IPS DF 6.9 (cell line): ENCODE measurements at regions not wholly inside any gene's neighbourhood (a gene's known extent, or its start where the extent isn't known, plus 50 kb on each side); places are given as distances from the start of the nearest gene placed in this dataset.
"Not testable (repeated sequence)": the region's sequence is repeated elsewhere in the genome, so short reads cannot be mapped to it uniquely, and the experiment has no call there.

Experiments
- DNase-seq: peaks from one replicate; pipeline ENCODE4 v3.0.0-alpha.2; 2013; ENCODE audit warnings: low read depth, low spot score
- H3K27ac ChIP-seq: one replicate; pipeline ENCODE4 v1.5.1; 2013; ENCODE audit warnings: low read length, control low read depth
- H3K27me3 ChIP-seq: 2 replicates; pipeline ENCODE4 v1.6.1; 2013; ENCODE audit warnings: mild to moderate bottlenecking, low read length; ENCODE audit not compliant: control insufficient read depth, insufficient read depth
- H3K36me3 ChIP-seq: 2 replicates; pipeline ENCODE4 v1.6.1; 2013; ENCODE audit warnings: low read length; ENCODE audit not compliant: control insufficient read depth, insufficient read depth
- H3K4me1 ChIP-seq: 2 replicates; pipeline ENCODE4 v1.6.1; 2013; ENCODE audit warnings: low read length; ENCODE audit not compliant: control insufficient read depth, insufficient read depth
- H3K4me3 ChIP-seq: 2 replicates; pipeline ENCODE4 v1.5.1; 2013; ENCODE audit warnings: mild to moderate bottlenecking, low read length
- H3K9me3 ChIP-seq: 2 replicates; pipeline ENCODE4 v1.6.1; 2013; ENCODE audit warnings: low read length, inconsistent platforms; ENCODE audit not compliant: control insufficient read depth, insufficient read depth
- WGBS: extraction: QIAGEN DNeasy Blood & Tissue Kit; methylation state at CpG from one replicate; pipeline ENCODE4 v1.1.7; 2013; ENCODE audit warnings: mixed read lengths, missing lambda C conversion rate; ENCODE audit not compliant: insufficient read length, insufficient coverage; 5-methylcytosine and 5-hydroxymethylcytosine counted together

DNA sequence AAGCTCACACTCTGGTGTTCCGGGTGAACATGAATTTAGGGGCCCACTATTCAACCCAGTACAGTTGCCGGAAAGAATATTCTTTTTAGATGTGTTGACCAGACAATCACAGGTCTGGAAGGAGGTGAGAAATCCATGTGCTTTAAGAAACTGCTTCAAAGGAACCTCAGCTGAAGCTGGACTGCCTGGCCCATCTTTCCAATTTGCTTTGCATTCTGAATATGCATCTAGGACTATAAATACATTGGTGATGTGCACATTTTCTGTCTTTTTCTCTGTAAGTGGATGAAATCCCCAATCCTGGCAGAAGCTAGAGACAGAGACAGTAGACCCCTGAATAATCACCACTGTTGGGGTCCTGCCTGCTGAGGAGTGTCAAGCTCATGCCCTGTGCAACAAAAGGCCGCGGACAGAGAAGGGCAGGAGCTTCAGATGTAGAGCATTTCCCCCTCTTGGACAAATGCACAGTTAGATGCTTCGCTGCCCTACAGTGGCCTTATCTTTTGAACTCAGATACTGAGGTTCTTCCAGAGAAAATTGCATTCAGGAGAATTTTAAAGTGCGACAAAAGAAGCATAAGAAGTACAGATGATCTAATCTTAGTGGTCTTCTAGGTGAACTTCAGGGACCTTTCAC, 368.3 kb downstream of the SFMBT2 start:
- Histone ChIP-seq H3K4me3 (no peak overlapping the region), H3K27me3 (no peaks in the 10 kb centered on the region), H3K27ac (no peak overlapping the region), H3K4me1 (no peaks in the 10 kb centered on the region), H3K36me3 (no peaks in the 10 kb centered on the region), H3K9me3 (no peaks in the 10 kb centered on the region)
- DNase-seq, result no peak
- WGBS, result no CpG with 5 or more reads among the region's 6 CpGs

DNA sequence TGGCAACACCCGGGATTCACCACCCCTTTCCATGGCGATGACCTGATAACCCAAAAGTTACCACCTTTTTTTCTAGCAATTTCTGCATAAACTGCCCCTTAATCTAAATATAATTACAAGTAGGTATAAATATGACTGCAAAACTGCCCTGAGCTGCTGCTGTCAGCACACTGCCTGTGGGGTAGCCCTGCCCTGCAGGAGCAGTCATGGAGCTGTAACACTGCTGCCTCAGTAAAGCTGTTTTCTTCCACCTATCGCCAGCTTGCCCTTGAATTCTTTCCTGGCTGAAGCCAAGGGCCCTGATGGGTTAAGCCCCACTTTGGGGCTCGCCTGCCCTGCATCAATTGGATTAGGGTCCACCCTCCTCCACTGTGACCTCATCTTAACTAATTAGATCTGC, 368.8 kb downstream of the SFMBT2 start:
- DNase-seq, result no peak
- WGBS, result no CpG with 5 or more reads among the region's 4 CpGs
- no peak overlapping the region for H3K4me3 ChIP-seq

DNA sequence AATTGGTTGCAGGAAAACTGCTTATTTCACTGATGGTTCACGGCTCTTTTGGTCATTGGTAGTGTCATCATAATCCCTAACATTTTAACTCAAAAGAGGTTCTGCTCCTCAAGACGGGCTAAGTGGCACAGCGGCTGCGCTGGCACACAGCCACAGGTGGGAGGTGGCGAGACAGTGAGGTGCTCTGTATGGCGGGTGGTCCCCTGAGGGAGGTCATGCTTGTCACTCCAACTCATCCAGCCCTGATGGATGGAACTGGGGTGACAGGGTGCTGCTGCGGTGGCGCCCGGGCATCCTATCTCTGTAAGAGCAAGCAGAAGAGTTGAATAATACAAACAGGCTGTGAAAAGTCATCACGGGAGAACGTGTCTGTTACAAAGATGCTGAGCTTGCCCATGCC, 370.2 kb downstream of the SFMBT2 start:
- H3K9me3 ChIP-seq, result no peaks in the 10 kb centered on the region
- no peaks in the 10 kb centered on the region for H3K4me1 ChIP-seq
- WGBS, result no CpG with 5 or more reads among the region's 11 CpGs
- H3K27ac ChIP-seq, result no peak overlapping the region
- no peaks in the 10 kb centered on the region for H3K27me3 ChIP-seq
- H3K4me3 ChIP-seq, result no peak overlapping the region
- DNase-seq, result no peak
- H3K36me3 ChIP-seq, result no peaks in the 10 kb centered on the region

More for the DNA sequence above, 368.8 kb downstream of the SFMBT2 start:
- H3K27me3 ChIP-seq, result no peaks in the 10 kb centered on the region
- H3K27ac ChIP-seq, result no peak overlapping the region
- H3K4me1 ChIP-seq, result no peaks in the 10 kb centered on the region
- H3K9me3 ChIP-seq, result no peaks in the 10 kb centered on the region
- no peaks in the 10 kb centered on the region for H3K36me3 ChIP-seq

DNA sequence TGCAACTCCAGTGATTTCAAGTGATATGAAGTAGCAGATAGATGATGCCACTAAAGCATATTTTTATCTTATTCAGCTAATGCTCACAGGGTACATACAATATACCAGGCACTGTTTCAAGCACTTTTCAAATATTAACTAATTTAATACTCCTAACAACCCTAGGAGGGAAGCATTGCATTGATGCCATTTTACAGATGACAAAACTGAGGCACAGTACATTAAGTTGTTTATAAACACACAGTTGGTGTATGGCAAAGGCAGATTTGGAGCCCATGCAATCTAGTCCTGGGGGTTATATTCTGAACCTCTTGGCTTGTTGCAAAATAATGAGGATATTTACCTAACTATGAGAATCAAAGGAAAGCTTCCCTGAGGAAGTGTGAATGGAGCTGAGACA, 371.0 kb downstream of the SFMBT2 start:
- H3K36me3 ChIP-seq, result no peaks in the 10 kb centered on the region
- no peaks in the 10 kb centered on the region for H3K9me3 ChIP-seq
- no peaks in the 10 kb centered on the region for H3K4me1 ChIP-seq
- DNase-seq, result no peak
- no peaks in the 10 kb centered on the region for H3K27me3 ChIP-seq
- H3K27ac ChIP-seq, result no peak overlapping the region
- H3K4me3 ChIP-seq, result no peak overlapping the region

DNA sequence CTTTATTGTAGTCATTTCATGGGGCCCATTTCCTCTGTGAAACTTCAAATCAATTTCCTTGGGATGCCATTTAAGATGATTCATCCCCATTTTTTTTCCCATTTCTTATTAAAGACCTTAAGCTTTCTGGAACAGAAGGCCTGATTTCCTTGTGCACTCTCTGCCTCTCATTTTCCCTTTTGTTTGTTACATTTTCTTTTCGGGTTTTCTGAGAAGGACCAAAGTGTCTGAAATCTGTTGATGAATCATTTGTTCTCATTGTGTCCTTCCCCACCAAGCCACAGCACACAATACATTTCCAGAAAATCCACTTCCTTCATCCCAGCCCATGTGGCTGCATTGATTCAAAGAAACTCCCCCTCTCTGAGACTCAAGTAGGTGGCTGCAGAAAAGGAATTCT, 372.4 kb downstream of the SFMBT2 start:
- DNase-seq, result no peak
- Histone ChIP-seq H3K27me3 (no peaks in the 10 kb centered on the region), H3K27ac (no peak overlapping the region), H3K36me3 (no peaks in the 10 kb centered on the region), H3K4me3 (no peak overlapping the region), H3K4me1 (no peaks in the 10 kb centered on the region), H3K9me3 (no peaks in the 10 kb centered on the region)
- WGBS, result no CpG with 5 or more reads among the region's 1 CpG

DNA sequence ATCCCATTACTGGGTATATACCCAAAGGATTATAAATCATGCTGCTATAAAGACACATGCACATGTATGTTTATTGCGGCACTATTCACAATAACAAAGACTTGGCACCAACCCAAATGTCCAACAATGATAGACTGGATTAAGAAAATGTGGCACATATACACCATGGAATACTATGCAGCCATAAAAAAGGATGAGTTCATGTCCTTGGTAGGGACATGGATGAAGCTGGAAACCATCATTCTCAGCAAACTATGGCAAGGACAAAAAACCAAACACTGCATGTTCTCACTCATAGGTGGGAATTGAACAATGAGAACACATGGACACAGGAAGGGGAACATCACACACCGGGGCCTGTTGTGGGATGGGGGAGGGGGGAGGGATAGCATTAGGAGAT, 373.4 kb downstream of the SFMBT2 start:
- H3K4me1 ChIP-seq, H3K27me3 ChIP-seq, H3K4me3 ChIP-seq, H3K36me3 ChIP-seq, DNase-seq, H3K9me3 ChIP-seq, H3K27ac ChIP-seq: not testable (repeated sequence)
- no CpG with 5 or more reads among the region's 2 CpGs for WGBS

DNA sequence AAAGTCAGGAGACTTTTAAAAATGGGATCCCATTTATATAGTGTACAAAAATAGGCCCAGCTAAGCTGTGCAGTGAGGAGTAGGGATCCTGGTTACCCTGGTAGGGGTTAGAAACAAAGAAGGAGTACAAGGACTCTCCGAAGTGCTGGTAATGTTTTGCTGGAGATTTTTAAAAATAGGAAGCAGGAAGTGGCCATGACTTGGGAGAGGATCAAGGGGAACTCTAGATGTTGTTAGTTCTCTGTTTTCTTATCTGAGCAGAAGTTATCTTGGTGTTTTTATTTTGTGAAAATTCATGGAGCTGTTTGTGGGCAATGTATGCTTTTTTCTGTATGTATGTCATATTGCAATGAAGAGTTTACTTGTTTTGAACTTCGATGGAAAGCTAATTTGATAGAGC, 373.9 kb downstream of the SFMBT2 start:
- DNase-seq, result no peak
- H3K4me1 ChIP-seq, result no peaks in the 10 kb centered on the region
- no CpG with 5 or more reads among the region's 2 CpGs for WGBS

DNA sequence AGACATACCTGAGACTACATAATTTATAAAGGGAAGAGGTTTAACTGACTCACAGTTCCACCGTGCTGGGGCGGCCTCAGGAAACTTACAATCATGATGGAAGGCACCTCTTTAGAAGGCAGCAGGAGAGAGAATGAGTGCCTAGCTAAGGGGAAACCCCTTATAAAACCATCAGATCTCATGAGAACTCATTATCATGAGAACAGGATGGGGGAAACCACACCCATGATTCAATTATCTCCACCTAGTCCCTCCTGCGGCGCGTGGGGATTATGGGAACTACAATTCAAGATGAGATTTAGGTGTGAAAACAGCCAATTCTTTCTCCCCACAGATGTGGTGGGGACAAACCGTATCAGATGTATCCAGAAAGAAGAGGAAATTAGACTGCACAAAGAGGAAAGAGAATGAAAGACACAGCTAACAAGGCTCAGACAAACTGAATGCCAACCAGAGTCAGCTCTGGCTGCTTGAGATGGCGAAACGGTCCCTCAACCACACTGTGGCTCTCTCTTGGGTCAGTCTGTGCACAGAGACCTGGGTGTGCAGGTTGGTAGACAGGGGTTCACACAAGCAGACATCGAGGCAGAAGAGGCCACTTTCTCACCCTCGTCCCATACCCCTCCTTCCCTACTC, 375.6 kb downstream of the SFMBT2 start:
- WGBS, result no CpG with 5 or more reads among the region's 10 CpGs

More for the DNA sequence above, 373.9 kb downstream of the SFMBT2 start:
- Histone ChIP-seq H3K27me3 (no peaks in the 10 kb centered on the region), H3K36me3 (no peaks in the 10 kb centered on the region), H3K9me3 (no peaks in the 10 kb centered on the region), H3K4me3 (no peak overlapping the region), H3K27ac (no peak overlapping the region)

DNA sequence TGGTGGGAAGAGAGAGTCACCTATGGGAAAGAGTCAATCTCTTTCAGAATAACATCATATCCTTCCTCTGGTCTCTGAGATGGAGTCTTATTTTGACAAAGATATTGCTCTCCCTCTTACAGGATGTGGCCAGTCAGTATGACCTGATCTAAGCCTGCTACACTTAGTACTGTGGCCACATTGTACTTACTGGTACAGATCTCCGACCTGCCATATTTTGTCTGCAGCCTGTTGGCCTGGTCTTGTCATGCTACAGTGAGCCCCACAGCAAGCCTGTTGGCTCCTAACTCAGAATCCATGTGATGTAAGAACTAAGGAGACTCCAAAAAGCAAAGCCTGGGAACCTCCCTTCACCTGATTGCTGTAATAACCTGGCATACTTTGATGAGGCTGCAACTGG, 377.8 kb downstream of the SFMBT2 start:
- Histone ChIP-seq H3K9me3 (no peaks in the 10 kb centered on the region), H3K4me3 (no peak overlapping the region), H3K27me3 (no peaks in the 10 kb centered on the region), H3K36me3 (no peaks in the 10 kb centered on the region), H3K4me1 (no peaks in the 10 kb centered on the region), H3K27ac (no peak overlapping the region)
- no peak for DNase-seq
- WGBS, result no CpG with 5 or more reads among the region's 1 CpG

More for the DNA sequence above, 375.6 kb downstream of the SFMBT2 start:
- Histone ChIP-seq H3K27ac (no peak overlapping the region), H3K27me3 (no peaks in the 10 kb centered on the region), H3K4me3 (no peak overlapping the region), H3K36me3 (no peaks in the 10 kb centered on the region), H3K9me3 (no peaks in the 10 kb centered on the region), H3K4me1 (no peaks in the 10 kb centered on the region)
- no peak for DNase-seq

DNA sequence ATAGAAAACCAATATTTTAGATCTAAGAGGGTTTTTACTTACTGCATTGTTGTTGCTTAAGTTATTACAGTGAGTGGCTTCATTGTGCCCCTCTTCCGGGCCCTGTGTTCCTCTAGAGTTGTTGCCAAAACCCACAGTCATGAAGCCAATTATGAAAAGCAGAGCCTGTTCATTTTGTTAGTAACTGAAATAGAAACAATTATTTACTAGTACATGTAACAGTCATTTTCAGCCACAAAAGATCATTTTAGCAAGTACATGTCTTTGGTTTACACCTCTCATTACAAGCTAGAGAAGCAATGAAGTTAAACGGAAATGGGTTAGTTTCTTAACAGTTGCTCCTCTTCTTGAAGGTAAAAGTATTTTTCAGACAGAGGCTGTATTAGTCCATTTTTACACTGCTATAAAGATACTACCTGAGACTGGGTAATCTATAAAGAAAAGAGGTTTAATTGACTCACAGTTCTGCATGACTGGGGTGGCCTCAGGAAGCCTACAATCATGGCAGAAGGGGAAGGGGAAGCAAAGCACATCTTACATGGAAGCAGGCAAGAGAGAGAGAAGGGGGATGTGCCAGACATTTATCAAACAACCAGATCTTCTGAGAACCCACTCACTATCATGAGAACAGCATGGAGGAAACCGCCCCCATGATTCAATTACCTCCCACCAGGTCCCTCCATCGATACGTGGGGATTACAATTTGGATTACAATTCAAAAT, 380.5 kb downstream of the SFMBT2 start:
- Histone ChIP-seq H3K27ac (no peak overlapping the region), H3K4me1 (no peaks in the 10 kb centered on the region), H3K36me3 (no peaks in the 10 kb centered on the region), H3K27me3 (no peaks in the 10 kb centered on the region), H3K4me3 (no peak overlapping the region), H3K9me3 (no peaks in the 10 kb centered on the region)
- no peak for DNase-seq
- no CpG with 5 or more reads among the region's 5 CpGs for WGBS
